HG02970 (cell line): ENCODE measurements at regions not wholly inside any gene's neighbourhood (a gene's known extent, or its start where the extent isn't known, plus 50 kb on each side); places are given as distances from the start of the nearest gene placed in this dataset.

ENCODE experiments used
- ATAC-seq: cut with Tn5 transposase; IDR thresholded peaks from one replicate; pipeline ENCODE4 v1.9.1; 2021; ENCODE audit warnings: mild to moderate bottlenecking, moderate library complexity, moderate number of reproducible peaks; ENCODE audit not compliant: unreplicated experiment, low FRiP score

GRCh38 chr9:108526518-108526917 is 329.3 kb downstream of the ACTL7B start:
- ATAC-seq, result no peak

- no peak for ATAC-seq
Measured at GRCh38 chr9:108525186-108525585, 330.6 kb downstream of the ACTL7B start.

GRCh38 chr9:108521063-108521590 is 334.7 kb downstream of the ACTL7B start:
- ATAC-seq, result no peak

GRCh38 chr9:108519437-108519836 is 336.3 kb downstream of the ACTL7B start:
- ATAC-seq, result no peak

GRCh38 chr9:108517651-108518365 is 338.0 kb downstream of the ACTL7B start:
- ATAC-seq, result no peak

GRCh38 chr9:108516391-108516790 is 339.4 kb downstream of the ACTL7B start:
- ATAC-seq, result no peak

- ATAC-seq, result no peak
Measured at GRCh38 chr9:108515856-108516255, 339.9 kb downstream of the ACTL7B start.

- ATAC-seq, result no peak
Measured at GRCh38 chr9:108512426-108513173, 343.2 kb downstream of the ACTL7B start.

GRCh38 chr9:108511307-108511706 is 344.5 kb downstream of the ACTL7B start:
- no peak for ATAC-seq

GRCh38 chr9:108496846-108497245 is 358.9 kb downstream of the ACTL7B start:
- ATAC-seq, result no peak

- ATAC-seq, result no peak
Measured at GRCh38 chr9:108489567-108489966, 366.2 kb downstream of the ACTL7B start.

GRCh38 chr9:108486831-108487230 is 369.0 kb downstream of the ACTL7B start:
- no peak for ATAC-seq

GRCh38 chr9:108484468-108484867 is 371.3 kb downstream of the ACTL7B start:
- no peak for ATAC-seq

GRCh38 chr9:108483676-108484075 is 372.1 kb downstream of the ACTL7B start:
- no peak for ATAC-seq

GRCh38 chr9:108479989-108480652 is 375.7 kb downstream of the ACTL7B start:
- ATAC-seq, result no peak

- peak; percentile 81 for ATAC-seq
Measured at GRCh38 chr9:108478431-108479332, 377.1 kb downstream of the ACTL7B start.

GRCh38 chr9:108477529-108478006 is 378.2 kb downstream of the ACTL7B start:
- ATAC-seq, result no peak

GRCh38 chr9:108476574-108476973 is 379.2 kb downstream of the ACTL7B start:
- ATAC-seq, result no peak

GRCh38 chr9:108475813-108476212 is 380.0 kb downstream of the ACTL7B start:
- ATAC-seq, result no peak

- no peak for ATAC-seq
Measured at GRCh38 chr9:108474356-108474755, 381.4 kb downstream of the ACTL7B start.
